ENCODE measurements at regions not wholly inside any gene's neighbourhood (a gene's known extent, or its start where the extent isn't known, plus 50 kb on each side); places are given as distances from the start of the nearest gene placed in this dataset.

DNA sequence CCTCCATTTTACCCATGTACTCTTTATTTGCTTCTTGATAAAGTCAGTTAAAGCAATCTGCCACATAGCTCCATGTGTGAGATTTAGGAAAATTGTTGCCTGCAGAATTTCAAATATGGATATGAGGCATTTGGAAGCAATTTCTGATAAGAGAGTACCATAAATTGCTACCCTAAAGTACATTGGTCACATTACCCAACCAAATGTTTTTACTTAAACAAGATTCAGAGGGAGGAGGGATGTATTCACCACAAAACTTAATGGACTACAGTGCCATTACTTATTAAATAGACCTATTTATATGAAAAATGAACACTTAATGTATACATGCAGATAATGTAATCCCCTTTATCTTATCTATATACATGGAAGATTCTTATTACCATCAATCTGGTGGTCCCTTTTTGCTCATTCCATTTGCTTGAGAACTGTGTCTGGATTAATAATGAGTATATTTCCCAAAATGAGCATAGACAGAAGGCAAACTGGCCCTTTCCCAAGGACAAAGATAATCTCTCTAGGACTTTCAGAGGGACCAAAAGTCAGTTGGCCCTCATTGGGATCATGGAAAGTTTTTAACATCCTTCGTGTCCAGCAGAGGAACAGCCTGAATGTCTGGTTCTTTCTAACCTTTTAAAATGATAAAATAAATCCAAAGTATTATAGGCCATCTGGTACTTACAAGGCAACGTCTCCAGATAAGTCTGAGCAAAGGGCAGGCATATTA is 526.4 kb downstream of the CBLN4 start:
- TF ChIP-seq EZH2 (IDR thresholded peaks at IDR 0.05; ENCODE audit: borderline replicate concordance) (no peak), EZH2phosphoT487 (IDR thresholded peaks at IDR 0.05; ENCODE audit: low read depth, severe bottlenecking, unreplicated experiment) (no peak)
- TF ChIP-seq, protein P1, sequence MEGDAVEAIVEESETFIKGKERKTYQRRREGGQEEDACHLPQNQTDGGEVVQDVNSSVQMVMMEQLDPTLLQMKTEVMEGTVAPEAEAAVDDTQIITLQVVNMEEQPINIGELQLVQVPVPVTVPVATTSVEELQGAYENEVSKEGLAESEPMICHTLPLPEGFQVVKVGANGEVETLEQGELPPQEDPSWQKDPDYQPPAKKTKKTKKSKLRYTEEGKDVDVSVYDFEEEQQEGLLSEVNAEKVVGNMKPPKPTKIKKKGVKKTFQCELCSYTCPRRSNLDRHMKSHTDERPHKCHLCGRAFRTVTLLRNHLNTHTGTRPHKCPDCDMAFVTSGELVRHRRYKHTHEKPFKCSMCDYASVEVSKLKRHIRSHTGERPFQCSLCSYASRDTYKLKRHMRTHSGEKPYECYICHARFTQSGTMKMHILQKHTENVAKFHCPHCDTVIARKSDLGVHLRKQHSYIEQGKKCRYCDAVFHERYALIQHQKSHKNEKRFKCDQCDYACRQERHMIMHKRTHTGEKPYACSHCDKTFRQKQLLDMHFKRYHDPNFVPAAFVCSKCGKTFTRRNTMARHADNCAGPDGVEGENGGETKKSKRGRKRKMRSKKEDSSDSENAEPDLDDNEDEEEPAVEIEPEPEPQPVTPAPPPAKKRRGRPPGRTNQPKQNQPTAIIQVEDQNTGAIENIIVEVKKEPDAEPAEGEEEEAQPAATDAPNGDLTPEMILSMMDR (IDR thresholded peaks at IDR 0.05; ENCODE audit: poor library complexity) = no peak
